Thyroid gland (tissue), 4 donors: ENCODE measurements at regions not wholly inside any gene's neighbourhood (a gene's known extent, or its start where the extent isn't known, plus 50 kb on each side); places are given as distances from the start of the nearest gene placed in this dataset.

Experiments used
- DNase-seq, 2 donors: peaks; one replicate each; pipeline ENCODE4 v3.0.0-alpha.2; 2019
- H3K27ac ChIP-seq, 3 donors: fragments of 200-600 bp; sonication (generic); 1 replicate in 2 of 3; 2 replicates in 1 of 3; pipeline ENCODE4 v1.5.1; 2016 to 2019; ENCODE audit warnings: mild to moderate bottlenecking in 1 of 3, moderate library complexity in 1 of 3
- H3K27me3 ChIP-seq: fragments of 200-600 bp; sonication (generic); one replicate; pipeline ENCODE4 v1.5.1; 2019
- H3K36me3 ChIP-seq, 2 donors: fragments of 200-600 bp; sonication (generic); one replicate each; pipeline ENCODE4 v1.5.1; 2016 to 2019
- H3K4me1 ChIP-seq, 2 donors: fragments of 200-600 bp; sonication (generic); one replicate each; pipeline ENCODE4 v1.5.1; 2017 to 2019
- H3K4me3 ChIP-seq, 3 donors: fragments of 200-600 bp; sonication (generic); replicated peaks in 1 of 3; 1 replicate in 2 of 3; 2 replicates in 1 of 3; pipeline ENCODE4 v1.5.1; 2016; ENCODE audit warnings: mild to moderate bottlenecking in 1 of 3
- H3K9me3 ChIP-seq: fragments of 200-600 bp; sonication (generic); one replicate; pipeline ENCODE4 v1.5.1; 2017
- CTCF ChIP-seq, 6 experiments: fragments of 200-600 bp in 3 of 6; fragments of 450-650 bp in 3 of 6; sonication (generic) in 3 of 6; IDR thresholded peaks; one replicate each; pipeline ENCODE4 v1.5.1; 2016 to 2019; ENCODE audit warnings: antibody characterized with exemption in 6 of 6, mild to moderate bottlenecking in 2 of 6, inconsistent platforms in 1 of 6, moderate library complexity in 1 of 6
- POLR2A ChIP-seq, 2 donors: fragments of 450-650 bp; IDR thresholded peaks; one replicate each; pipeline ENCODE4 v1.6.1; 2017; ENCODE audit warnings: antibody characterized with exemption in 2 of 2, mild to moderate bottlenecking in 2 of 2, moderate library complexity in 1 of 2
- WGBS, 2 donors: methylation state at CpG; one replicate each; pipeline ENCODE4 v1.1.5; 2017; 5-methylcytosine and 5-hydroxymethylcytosine counted together
- intact Hi-C: fragments of 100-400 bp; cut with DNase I; formaldehyde crosslinking; loops from one replicate; pipeline ENCODE4 v1.15.1; 2023

- Histone ChIP-seq H3K9me3 (no peaks in the 10 kb centered on the region), H3K27me3 (no peaks in the 10 kb centered on the region), H3K27ac (no peak overlapping the region), H3K36me3 (no peaks in the 10 kb centered on the region), H3K4me3 (no peak overlapping the region), H3K4me1 (no peaks in the 10 kb centered on the region)
- DNase-seq = no peak
- WGBS, 2 donors = 91 to 95% methylated on average over 1 of the region's 1 CpG
- intact Hi-C loops = no loop called here
- TF ChIP-seq POLR2A (IDR thresholded peaks at IDR 0.05) = no peak
- no peak for TF ChIP-seq CTCF (IDR thresholded peaks at IDR 0.05)
Observed at GRCh38 chr5:28208356-28208755, 1170.0 kb upstream of the CDH9 start.

GRCh38 chr5:28190011-28190410 is 1151.6 kb upstream of the CDH9 start:
- WGBS, 2 donors = 48 to 53% methylated on average over 2 of the region's 2 CpGs
- DNase-seq = no peak
- H3K9me3 ChIP-seq = no peaks in the 10 kb centered on the region
- intact Hi-C loops = no loop called here
- TF ChIP-seq POLR2A (IDR thresholded peaks at IDR 0.05) (no peak), CTCF (IDR thresholded peaks at IDR 0.05) (no peak)
- H3K27ac ChIP-seq = no peak overlapping the region
- peaks cover 0 to 6% of the 10 kb centered on the region in 2 donors for H3K4me1 ChIP-seq
- no peak overlapping the region for H3K4me3 ChIP-seq
- H3K27me3 ChIP-seq = no peaks in the 10 kb centered on the region
- no peaks in the 10 kb centered on the region for H3K36me3 ChIP-seq

DNA sequence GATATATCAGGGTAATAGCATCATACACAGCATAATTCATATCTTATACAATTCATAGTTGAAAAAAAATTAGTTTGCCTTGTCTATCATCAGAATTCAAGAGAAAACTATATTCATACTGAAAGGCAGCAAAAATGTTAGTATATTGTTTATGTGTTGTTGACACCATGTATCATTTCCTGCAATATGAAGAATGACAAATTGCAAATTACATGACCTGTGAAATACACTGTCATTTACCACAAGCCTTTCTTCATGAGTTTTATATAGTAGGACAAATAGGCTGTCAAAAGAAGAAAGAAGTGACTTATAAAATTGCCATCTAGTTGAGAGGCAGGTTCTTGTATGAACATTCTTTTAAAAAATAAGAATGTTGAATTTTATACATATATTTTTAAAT is 1136.3 kb upstream of the CDH9 start:
- TF ChIP-seq POLR2A (IDR thresholded peaks at IDR 0.05) = no peak
- no peak for TF ChIP-seq CTCF (IDR thresholded peaks at IDR 0.05)
- no peaks in the 10 kb centered on the region for H3K9me3 ChIP-seq
- H3K36me3 ChIP-seq = no peaks in the 10 kb centered on the region
- H3K27me3 ChIP-seq = no peaks in the 10 kb centered on the region
- intact Hi-C loops = no loop called here
- no peak overlapping the region for H3K4me3 ChIP-seq
- no peak for DNase-seq
- H3K27ac ChIP-seq = no peak overlapping the region
- no peaks in the 10 kb centered on the region for H3K4me1 ChIP-seq

- WGBS, 2 donors = 34 to 44% methylated on average over 5 of the region's 5 CpGs
- intact Hi-C loops = no loop called here
- TF ChIP-seq CTCF (IDR thresholded peaks at IDR 0.05) (no peak), POLR2A (IDR thresholded peaks at IDR 0.05) (no peak)
- Histone ChIP-seq H3K4me1 (peaks cover 0 to 5% of the 10 kb centered on the region in 2 donors), H3K9me3 (no peaks in the 10 kb centered on the region), H3K4me3 (no peak overlapping the region), H3K27ac (peak overlapping the region in 1 of 3 donors; percentile 56), H3K36me3 (no peaks in the 10 kb centered on the region), H3K27me3 (no peaks in the 10 kb centered on the region)
- DNase-seq = no peak
Observed at GRCh38 chr5:28165096-28165495, 1126.7 kb upstream of the CDH9 start.

GRCh38 chr5:28164568-28164967 is 1126.2 kb upstream of the CDH9 start:
- Histone ChIP-seq H3K27ac (peak overlapping the region in 1 of 3 donors; percentile 56), H3K4me1 (peaks cover 0 to 5% of the 10 kb centered on the region in 2 donors), H3K9me3 (no peaks in the 10 kb centered on the region), H3K27me3 (no peaks in the 10 kb centered on the region), H3K4me3 (no peak overlapping the region), H3K36me3 (no peaks in the 10 kb centered on the region)
- no peak for DNase-seq
- intact Hi-C loops = no loop called here
- TF ChIP-seq POLR2A (IDR thresholded peaks at IDR 0.05) = no peak
- no peak for TF ChIP-seq CTCF (IDR thresholded peaks at IDR 0.05)
- WGBS, 2 donors = 86 to 90% methylated on average over 2 of the region's 2 CpGs
